Lower leg skin (tissue), 4 donors: ENCODE measurements at regions not wholly inside any gene's neighbourhood (a gene's known extent, or its start where the extent isn't known, plus 50 kb on each side); places are given as distances from the start of the nearest gene placed in this dataset.

ENCODE experiments used
- DNase-seq, 2 donors: peaks; one replicate each; pipeline ENCODE4 v3.0.0-alpha.2; 2019; ENCODE audit warnings: low spot score in 2 of 2
- H3K4me3 ChIP-seq: fragments of 200-600 bp; sonication (generic); 2 replicates; pipeline ENCODE4 v1.5.1; 2017; ENCODE audit warnings: mild to moderate bottlenecking, low read depth; ENCODE audit not compliant: poor library complexity, severe bottlenecking
- CTCF ChIP-seq, 3 donors: fragments of 450-650 bp; IDR thresholded peaks; one replicate each; pipeline ENCODE4 v1.5.1; 2016; ENCODE audit warnings: antibody characterized with exemption in 3 of 3, mild to moderate bottlenecking in 3 of 3, moderate library complexity in 2 of 3
- POLR2A ChIP-seq, 2 donors: fragments of 450-650 bp; IDR thresholded peaks; one replicate each; pipeline ENCODE4 v1.6.1; 2016 to 2017; ENCODE audit warnings: antibody characterized with exemption in 2 of 2, mild to moderate bottlenecking in 1 of 2, moderate library complexity in 1 of 2
- WGBS, 2 donors: methylation state at CpG; one replicate each; pipeline ENCODE4 v1.1.5; 2018; 5-methylcytosine and 5-hydroxymethylcytosine counted together
- intact Hi-C: fragments of 100-400 bp; cut with DNase I; formaldehyde crosslinking; loops from one replicate; pipeline ENCODE4 v1.15.0; 2023; ENCODE audit warnings: low total_unique reads

GRCh38 chr2:64836566-64836965 lies 152.6 kb upstream of the SLC1A4 start:
- intact Hi-C loops: no loop called here
- 70 to 93% methylated on average over 4 to 5 of the region's 5 CpGs for WGBS, 2 donors
- TF ChIP-seq POLR2A (IDR thresholded peaks at IDR 0.05) (no peak), CTCF (IDR thresholded peaks at IDR 0.05) (no peak)
- no peak overlapping the region for H3K4me3 ChIP-seq
- DNase-seq: no peak

DNA sequence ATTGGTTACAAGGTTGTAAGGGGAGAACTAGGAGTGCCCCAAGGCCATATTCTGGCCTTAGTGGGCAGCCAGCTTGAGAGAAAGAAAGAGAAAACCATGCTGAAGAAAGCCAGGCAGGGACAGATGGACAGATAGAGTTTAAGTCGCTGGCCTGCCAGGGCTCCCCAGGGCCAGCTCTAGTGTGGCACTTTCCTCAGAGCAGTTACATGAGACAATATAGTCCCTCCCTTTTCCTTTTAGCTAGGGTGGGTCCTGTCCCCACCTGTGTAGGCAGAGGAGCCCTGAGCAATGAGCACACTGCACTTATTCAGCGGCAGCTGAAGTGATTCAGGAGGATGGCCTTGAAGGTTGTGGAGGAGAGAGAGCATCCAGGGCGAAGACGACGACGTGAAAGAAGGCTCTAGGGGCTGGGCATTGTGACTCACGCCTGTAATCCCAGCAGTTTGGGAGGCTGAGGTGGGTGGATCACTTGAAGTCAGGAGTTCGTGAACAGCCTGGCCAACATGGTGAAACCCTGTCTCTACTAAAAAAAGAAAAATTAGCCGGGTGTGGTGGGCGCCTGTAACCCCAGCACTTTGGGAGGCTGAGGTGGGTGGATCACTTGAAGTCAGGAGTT lies 152.0 kb upstream of the SLC1A4 start:
- no peak for DNase-seq
- intact Hi-C loops: no loop called here
- WGBS, 2 donors: 59 to 65% methylated on average over 10 of the region's 10 CpGs
- no peak overlapping the region for H3K4me3 ChIP-seq
- TF ChIP-seq POLR2A (IDR thresholded peaks at IDR 0.05): no peak
- no peak for TF ChIP-seq CTCF (IDR thresholded peaks at IDR 0.05)

GRCh38 chr2:64837925-64838641 lies 151.1 kb upstream of the SLC1A4 start:
- intact Hi-C loops: no loop called here
- WGBS, 2 donors: 42 to 53% methylated on average over 8 of the region's 8 CpGs
- DNase-seq: no peak
- no peak for TF ChIP-seq POLR2A (IDR thresholded peaks at IDR 0.05)
- no peak for TF ChIP-seq CTCF (IDR thresholded peaks at IDR 0.05)
- H3K4me3 ChIP-seq: no peak overlapping the region

DNA sequence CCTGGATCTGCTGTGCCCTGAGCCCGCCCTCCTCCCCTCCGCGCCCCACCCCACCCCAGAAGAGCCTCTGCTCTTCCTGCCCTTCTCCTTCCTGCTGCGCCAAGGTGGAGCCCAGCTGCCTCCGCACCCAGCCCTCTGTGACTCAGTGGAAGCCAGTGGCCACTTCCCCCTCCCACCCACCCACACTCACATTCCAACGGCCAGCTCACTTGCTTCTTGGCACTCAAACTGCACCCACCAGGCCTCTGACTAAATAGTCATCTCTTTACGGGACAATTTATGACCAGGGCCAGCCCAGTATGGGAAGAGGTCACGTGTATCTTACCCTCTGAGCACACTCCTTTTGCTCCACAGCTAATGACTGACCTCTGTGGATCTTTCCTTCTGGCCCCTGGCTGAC lies 150.4 kb upstream of the SLC1A4 start:
- 32 to 53% methylated on average over 8 of the region's 8 CpGs for WGBS, 2 donors
- DNase-seq: no peak
- no peak overlapping the region for H3K4me3 ChIP-seq
- TF ChIP-seq POLR2A (IDR thresholded peaks at IDR 0.05) (no peak), CTCF (IDR thresholded peaks at IDR 0.05) (no peak)
- intact Hi-C loops: no loop called here

DNA sequence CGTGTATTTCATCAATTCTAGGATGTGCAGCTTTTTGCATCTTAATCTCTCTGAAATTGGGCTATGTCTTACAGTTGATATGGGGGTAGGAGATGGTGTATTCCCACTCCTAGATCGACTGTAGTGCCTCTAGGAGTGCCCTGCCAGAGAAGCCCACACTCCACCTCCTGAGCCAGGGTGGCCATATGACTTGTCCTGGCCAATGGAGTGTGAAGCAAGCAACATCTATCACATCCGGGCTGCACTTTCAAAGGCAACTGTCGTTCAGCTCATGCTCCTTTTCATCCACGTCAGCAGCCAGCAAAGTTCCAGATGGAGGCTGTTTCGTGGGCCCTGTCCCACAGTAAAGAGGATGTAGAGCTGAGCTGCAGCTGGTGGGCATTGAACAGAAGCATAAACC lies 149.4 kb upstream of the SLC1A4 start:
- no peak overlapping the region for H3K4me3 ChIP-seq
- intact Hi-C loops: no loop called here
- DNase-seq: no peak
- WGBS, 2 donors: 65 to 67% methylated on average over 6 of the region's 6 CpGs
- TF ChIP-seq CTCF (IDR thresholded peaks at IDR 0.05): no peak
- TF ChIP-seq POLR2A (IDR thresholded peaks at IDR 0.05): no peak
